C4-2B (cell line): ENCODE measurements at regions not wholly inside any gene's neighbourhood (a gene's known extent, or its start where the extent isn't known, plus 50 kb on each side); places are given as distances from the start of the nearest gene placed in this dataset.

ENCODE experiments used
- ZFX ChIP-seq: fragments of 450-650 bp; IDR thresholded peaks from 2 replicates; pipeline ENCODE4 v1.6.1; 2017
- TF ChIP-seq, protein P1 (sequence below): fragments of 450-650 bp; conservative IDR thresholded peaks from 2 replicates; pipeline ENCODE4 v1.5.1; 2017; ENCODE audit warnings: mild to moderate bottlenecking

DNA sequence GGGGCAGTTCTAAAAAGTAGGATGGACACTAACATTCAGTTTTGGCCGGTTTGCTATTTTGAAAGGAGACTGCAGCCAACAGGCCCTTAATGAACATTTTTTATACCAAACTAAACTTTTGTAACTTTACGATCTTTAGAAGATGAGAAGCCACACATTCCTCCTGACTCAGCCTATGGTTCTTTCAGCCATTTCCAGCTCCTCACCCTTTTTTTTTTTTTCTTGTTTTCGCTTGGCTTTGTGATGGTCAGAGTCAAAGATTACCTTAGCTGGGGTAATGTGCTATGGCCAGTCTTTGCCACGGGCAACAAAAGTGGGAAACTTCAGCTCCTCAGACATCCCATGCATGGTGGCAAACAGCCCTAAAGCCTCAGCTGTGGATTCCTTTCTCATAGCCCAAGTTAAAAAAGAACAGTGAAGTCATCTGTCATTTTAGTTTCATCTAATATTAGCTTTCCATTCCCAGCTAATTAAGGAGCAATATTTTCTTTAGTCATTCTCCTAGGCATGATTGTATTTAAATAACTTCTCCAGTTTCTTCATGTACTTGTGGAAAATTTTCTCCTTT is 368.7 kb downstream of the MFSD1 start:
- TF ChIP-seq, protein P1, sequence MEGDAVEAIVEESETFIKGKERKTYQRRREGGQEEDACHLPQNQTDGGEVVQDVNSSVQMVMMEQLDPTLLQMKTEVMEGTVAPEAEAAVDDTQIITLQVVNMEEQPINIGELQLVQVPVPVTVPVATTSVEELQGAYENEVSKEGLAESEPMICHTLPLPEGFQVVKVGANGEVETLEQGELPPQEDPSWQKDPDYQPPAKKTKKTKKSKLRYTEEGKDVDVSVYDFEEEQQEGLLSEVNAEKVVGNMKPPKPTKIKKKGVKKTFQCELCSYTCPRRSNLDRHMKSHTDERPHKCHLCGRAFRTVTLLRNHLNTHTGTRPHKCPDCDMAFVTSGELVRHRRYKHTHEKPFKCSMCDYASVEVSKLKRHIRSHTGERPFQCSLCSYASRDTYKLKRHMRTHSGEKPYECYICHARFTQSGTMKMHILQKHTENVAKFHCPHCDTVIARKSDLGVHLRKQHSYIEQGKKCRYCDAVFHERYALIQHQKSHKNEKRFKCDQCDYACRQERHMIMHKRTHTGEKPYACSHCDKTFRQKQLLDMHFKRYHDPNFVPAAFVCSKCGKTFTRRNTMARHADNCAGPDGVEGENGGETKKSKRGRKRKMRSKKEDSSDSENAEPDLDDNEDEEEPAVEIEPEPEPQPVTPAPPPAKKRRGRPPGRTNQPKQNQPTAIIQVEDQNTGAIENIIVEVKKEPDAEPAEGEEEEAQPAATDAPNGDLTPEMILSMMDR = no peak
- TF ChIP-seq ZFX = no peak
